SH-SY5Y (cell line): ENCODE measurements at regions not wholly inside any gene's neighbourhood (a gene's known extent, or its start where the extent isn't known, plus 50 kb on each side); places are given as distances from the start of the nearest gene placed in this dataset.

ENCODE experiments used
- GATA2 ChIP-seq: IDR thresholded peaks from 2 replicates; pipeline ENCODE4 v1.6.1; 2011; ENCODE audit warnings: mild to moderate bottlenecking, low read depth, low read length
- GATA3 ChIP-seq: IDR thresholded peaks from 2 replicates; pipeline ENCODE4 v1.6.1; 2011; ENCODE audit warnings: low read depth, mild to moderate bottlenecking, low read length, moderate library complexity

- TF ChIP-seq GATA2 (no peak), GATA3 (no peak)
Measured at GRCh38 chr20:55893031-55893430, 112.3 kb downstream of the CBLN4 start.
